NT2/D1 (cell line): ENCODE measurements at regions not wholly inside any gene's neighbourhood (a gene's known extent, or its start where the extent isn't known, plus 50 kb on each side); places are given as distances from the start of the nearest gene placed in this dataset.

Experiments
- DNase-seq: peaks from one replicate; pipeline ENCODE4 v3.0.0-alpha.2; 2011; ENCODE audit warnings: low read depth, low spot score
- H3K27me3 ChIP-seq: 2 replicates; pipeline ENCODE4 v1.6.0; 2011; ENCODE audit warnings: mild to moderate bottlenecking; ENCODE audit not compliant: insufficient read length, insufficient read depth
- H3K36me3 ChIP-seq: 2 replicates; pipeline ENCODE4 v1.6.1; 2011; ENCODE audit warnings: mild to moderate bottlenecking, low read length, mixed read lengths; ENCODE audit not compliant: insufficient read depth, insufficient read length
- H3K4me1 ChIP-seq: 2 replicates; pipeline ENCODE4 v1.5.1; 2011; ENCODE audit not compliant: insufficient read depth, insufficient read length
- H3K4me3 ChIP-seq: 2 replicates; pipeline ENCODE4 v1.5.1; 2011; ENCODE audit warnings: low read depth; ENCODE audit not compliant: insufficient read length
- H3K9ac ChIP-seq: 2 replicates; pipeline ENCODE4 v1.6.0; 2011; ENCODE audit warnings: low read depth; ENCODE audit not compliant: insufficient read length
- H3K9me3 ChIP-seq: 2 replicates; pipeline ENCODE4 v1.5.1; 2011; ENCODE audit warnings: mild to moderate bottlenecking, low read length; ENCODE audit not compliant: insufficient read depth
- SUZ12 ChIP-seq: IDR thresholded peaks from 2 replicates; pipeline ENCODE4 v1.6.1; 2011; ENCODE audit not compliant: insufficient read length, insufficient read depth; ENCODE audit errors: extremely low read depth
- YY1 ChIP-seq: IDR thresholded peaks from 2 replicates; pipeline ENCODE4 v1.6.1; 2011; ENCODE audit not compliant: insufficient read length, insufficient read depth
- ZNF274 ChIP-seq: IDR thresholded peaks from 2 replicates; pipeline ENCODE4 v1.6.1; 2011; ENCODE audit warnings: mild to moderate bottlenecking, low read depth, low read length

- H3K4me1 ChIP-seq: no peaks in the 10 kb centered on the region
- H3K9ac ChIP-seq: no peak overlapping the region
- H3K4me3 ChIP-seq: no peak overlapping the region
- DNase-seq: no peak
- no peaks in the 10 kb centered on the region for H3K36me3 ChIP-seq
- H3K9me3 ChIP-seq: no peaks in the 10 kb centered on the region
- H3K27me3 ChIP-seq: no peaks in the 10 kb centered on the region
- TF ChIP-seq SUZ12: no peak
- no peak for TF ChIP-seq YY1
- TF ChIP-seq ZNF274: no peak
These were observed 252.1 kb upstream of the ADGRL3 start for GRCh38 chr4:60948008-60948407.

- TF ChIP-seq ZNF274 (no peak), SUZ12 (no peak), YY1 (no peak)
- H3K4me3 ChIP-seq: no peak overlapping the region
- DNase-seq: no peak
- H3K27me3 ChIP-seq: no peaks in the 10 kb centered on the region
- H3K9me3 ChIP-seq: no peaks in the 10 kb centered on the region
- H3K36me3 ChIP-seq: no peaks in the 10 kb centered on the region
- no peaks in the 10 kb centered on the region for H3K4me1 ChIP-seq
- no peak overlapping the region for H3K9ac ChIP-seq
These were observed 247.2 kb upstream of the ADGRL3 start for GRCh38 chr4:60952921-60953320.

- no peak overlapping the region for H3K9ac ChIP-seq
- H3K36me3 ChIP-seq: no peaks in the 10 kb centered on the region
- no peak overlapping the region for H3K4me3 ChIP-seq
- no peak for DNase-seq
- no peaks in the 10 kb centered on the region for H3K9me3 ChIP-seq
- no peaks in the 10 kb centered on the region for H3K4me1 ChIP-seq
- no peaks in the 10 kb centered on the region for H3K27me3 ChIP-seq
- no peak for TF ChIP-seq SUZ12
- no peak for TF ChIP-seq YY1
- TF ChIP-seq ZNF274: no peak
These were observed 246.3 kb upstream of the ADGRL3 start for GRCh38 chr4:60953826-60954225.

GRCh38 chr4:60962286-60962685, 237.8 kb upstream of the ADGRL3 start:
- Histone ChIP-seq H3K9me3 (no peaks in the 10 kb centered on the region), H3K36me3 (no peaks in the 10 kb centered on the region), H3K27me3 (no peaks in the 10 kb centered on the region), H3K4me1 (no peaks in the 10 kb centered on the region), H3K4me3 (no peak overlapping the region), H3K9ac (no peak overlapping the region)
- TF ChIP-seq YY1: no peak
- TF ChIP-seq SUZ12: no peak
- no peak for DNase-seq

- TF ChIP-seq SUZ12: no peak
- no peak for TF ChIP-seq ZNF274
- no peak for TF ChIP-seq YY1
- H3K9me3 ChIP-seq: no peaks in the 10 kb centered on the region
- no peaks in the 10 kb centered on the region for H3K4me1 ChIP-seq
- no peak overlapping the region for H3K4me3 ChIP-seq
- DNase-seq: no peak
- H3K9ac ChIP-seq: no peak overlapping the region
- H3K36me3 ChIP-seq: no peaks in the 10 kb centered on the region
- no peaks in the 10 kb centered on the region for H3K27me3 ChIP-seq
These were observed 218.6 kb upstream of the ADGRL3 start for GRCh38 chr4:60981534-60981933.

GRCh38 chr4:60989141-60989540, 211.0 kb upstream of the ADGRL3 start:
- H3K4me3 ChIP-seq: no peak overlapping the region
- no peaks in the 10 kb centered on the region for H3K9me3 ChIP-seq
- no peaks in the 10 kb centered on the region for H3K4me1 ChIP-seq
- no peak overlapping the region for H3K9ac ChIP-seq
- no peaks in the 10 kb centered on the region for H3K36me3 ChIP-seq
- no peak for DNase-seq
- no peaks in the 10 kb centered on the region for H3K27me3 ChIP-seq
- TF ChIP-seq YY1: no peak
- no peak for TF ChIP-seq ZNF274
- TF ChIP-seq SUZ12: no peak

GRCh38 chr4:60992037-60992436, 208.1 kb upstream of the ADGRL3 start:
- DNase-seq: no peak
- no peaks in the 10 kb centered on the region for H3K9me3 ChIP-seq
- H3K27me3 ChIP-seq: no peaks in the 10 kb centered on the region
- no peak overlapping the region for H3K9ac ChIP-seq
- TF ChIP-seq YY1 (no peak), ZNF274 (no peak), SUZ12 (no peak)
- H3K4me1 ChIP-seq: no peaks in the 10 kb centered on the region
- H3K4me3 ChIP-seq: no peak overlapping the region
- H3K36me3 ChIP-seq: no peaks in the 10 kb centered on the region

GRCh38 chr4:61003301-61003700, 196.8 kb upstream of the ADGRL3 start:
- no peaks in the 10 kb centered on the region for H3K4me1 ChIP-seq
- no peak for DNase-seq
- no peak for TF ChIP-seq ZNF274
- no peak for TF ChIP-seq SUZ12
- TF ChIP-seq YY1: no peak
- no peak overlapping the region for H3K9ac ChIP-seq
- no peaks in the 10 kb centered on the region for H3K27me3 ChIP-seq
- H3K36me3 ChIP-seq: no peaks in the 10 kb centered on the region
- no peaks in the 10 kb centered on the region for H3K9me3 ChIP-seq
- H3K4me3 ChIP-seq: no peak overlapping the region
